ENCODE measurements at regions not wholly inside any gene's neighbourhood (a gene's known extent, or its start where the extent isn't known, plus 50 kb on each side); places are given as distances from the start of the nearest gene placed in this dataset.

DNA sequence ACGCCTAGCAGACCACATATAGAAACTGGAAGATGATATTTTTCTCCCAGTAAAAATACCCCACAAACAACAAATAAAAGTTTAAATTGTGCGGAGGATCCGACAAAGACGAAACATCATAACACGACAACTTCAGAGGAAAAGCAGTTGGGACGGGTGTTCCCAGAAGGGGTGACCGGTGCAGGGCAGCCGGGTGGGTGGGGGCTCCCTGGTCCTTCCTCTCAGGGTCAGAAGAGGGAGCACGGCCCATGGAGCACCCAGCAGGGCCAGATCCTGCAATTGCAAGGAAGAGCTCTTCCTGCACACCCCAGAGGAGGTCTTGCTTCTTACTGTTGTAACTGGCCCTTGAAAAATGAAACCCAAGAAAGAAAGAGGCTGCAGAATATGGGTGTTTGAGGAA is 608.5 kb upstream of the MKI67 start:
- TF ChIP-seq, protein P1, sequence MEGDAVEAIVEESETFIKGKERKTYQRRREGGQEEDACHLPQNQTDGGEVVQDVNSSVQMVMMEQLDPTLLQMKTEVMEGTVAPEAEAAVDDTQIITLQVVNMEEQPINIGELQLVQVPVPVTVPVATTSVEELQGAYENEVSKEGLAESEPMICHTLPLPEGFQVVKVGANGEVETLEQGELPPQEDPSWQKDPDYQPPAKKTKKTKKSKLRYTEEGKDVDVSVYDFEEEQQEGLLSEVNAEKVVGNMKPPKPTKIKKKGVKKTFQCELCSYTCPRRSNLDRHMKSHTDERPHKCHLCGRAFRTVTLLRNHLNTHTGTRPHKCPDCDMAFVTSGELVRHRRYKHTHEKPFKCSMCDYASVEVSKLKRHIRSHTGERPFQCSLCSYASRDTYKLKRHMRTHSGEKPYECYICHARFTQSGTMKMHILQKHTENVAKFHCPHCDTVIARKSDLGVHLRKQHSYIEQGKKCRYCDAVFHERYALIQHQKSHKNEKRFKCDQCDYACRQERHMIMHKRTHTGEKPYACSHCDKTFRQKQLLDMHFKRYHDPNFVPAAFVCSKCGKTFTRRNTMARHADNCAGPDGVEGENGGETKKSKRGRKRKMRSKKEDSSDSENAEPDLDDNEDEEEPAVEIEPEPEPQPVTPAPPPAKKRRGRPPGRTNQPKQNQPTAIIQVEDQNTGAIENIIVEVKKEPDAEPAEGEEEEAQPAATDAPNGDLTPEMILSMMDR (conservative IDR thresholded peaks at IDR 0.05): no peak
- peaks cover 11% of the 10 kb centered on the region for H3K4me1 Mint-ChIP-seq (ENCODE audit: unreplicated experiment)
- H3K36me3 Mint-ChIP-seq: no peaks in the 10 kb centered on the region
- peaks cover 8% of the 10 kb centered on the region for H3K27me3 Mint-ChIP-seq
- no peaks in the 10 kb centered on the region for H3K9me3 Mint-ChIP-seq
- no peak overlapping the region for H3K27ac Mint-ChIP-seq
- H3K4me3 Mint-ChIP-seq: no peak overlapping the region
- no peak for DNase-seq (ENCODE audit: extremely low spot score, unreplicated experiment)

DNA sequence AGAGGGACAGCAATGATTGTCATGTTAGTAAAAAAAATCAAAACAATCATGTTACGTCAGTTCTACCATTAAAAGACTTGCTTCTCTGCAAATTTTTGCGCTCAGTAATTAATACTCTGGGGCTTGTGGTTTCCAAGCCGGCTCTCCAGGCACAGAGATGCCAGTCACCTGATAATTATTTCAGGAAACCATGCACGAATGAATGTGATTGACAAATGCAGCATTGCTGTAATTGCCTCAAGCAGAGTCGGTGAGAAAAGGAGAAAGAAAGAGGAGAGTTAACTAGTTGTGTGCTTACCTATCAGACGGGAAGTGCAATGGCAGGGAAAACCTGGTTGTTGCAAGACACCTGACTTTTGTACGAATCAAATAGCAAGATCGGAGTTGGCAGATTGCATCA is 609.8 kb upstream of the MKI67 start:
- TF ChIP-seq, protein P1 (conservative IDR thresholded peaks at IDR 0.05): no peak
- no peak for DNase-seq (ENCODE audit: extremely low spot score, unreplicated experiment)
- peaks cover 9% of the 10 kb centered on the region for H3K27me3 Mint-ChIP-seq
- no peak overlapping the region for H3K27ac Mint-ChIP-seq
- H3K4me1 Mint-ChIP-seq (ENCODE audit: unreplicated experiment): peaks cover 15% of the 10 kb centered on the region
- no peak overlapping the region for H3K4me3 Mint-ChIP-seq
- no peaks in the 10 kb centered on the region for H3K36me3 Mint-ChIP-seq
- H3K9me3 Mint-ChIP-seq: no peaks in the 10 kb centered on the region

DNA sequence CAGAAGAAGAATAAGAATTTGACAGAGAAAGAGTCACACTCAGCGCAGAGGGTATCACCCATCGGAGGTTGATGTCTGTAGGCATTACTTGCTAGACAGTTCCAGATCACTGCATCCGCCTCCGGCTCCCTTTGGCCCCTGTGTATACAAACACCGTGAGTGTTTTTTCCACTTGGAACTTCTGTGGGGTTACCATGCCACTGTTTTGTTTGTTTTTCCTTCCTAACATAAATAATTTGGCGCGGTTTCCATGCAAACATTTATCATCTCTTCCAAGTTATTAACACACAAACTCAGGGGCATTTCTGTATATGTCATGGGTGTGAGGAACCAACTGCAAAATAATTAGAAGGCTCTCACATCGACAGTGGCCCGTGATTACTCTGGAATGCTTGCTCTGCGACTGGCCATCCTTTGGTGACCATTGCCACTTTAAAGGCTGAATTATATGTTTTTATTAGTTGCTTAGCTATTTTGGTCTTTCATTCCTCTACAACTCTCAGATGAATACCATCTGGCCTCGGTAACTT is 612.2 kb upstream of the MKI67 start:
- no peaks in the 10 kb centered on the region for H3K9me3 Mint-ChIP-seq
- no peak for DNase-seq (ENCODE audit: extremely low spot score, unreplicated experiment)
- TF ChIP-seq, protein P1 (conservative IDR thresholded peaks at IDR 0.05): no peak
- peaks cover 40% of the 10 kb centered on the region for H3K4me1 Mint-ChIP-seq (ENCODE audit: unreplicated experiment)
- H3K36me3 Mint-ChIP-seq: no peaks in the 10 kb centered on the region
- no peak overlapping the region for H3K4me3 Mint-ChIP-seq
- no peak overlapping the region for H3K27ac Mint-ChIP-seq
- H3K27me3 Mint-ChIP-seq: peaks cover 22% of the 10 kb centered on the region

DNA sequence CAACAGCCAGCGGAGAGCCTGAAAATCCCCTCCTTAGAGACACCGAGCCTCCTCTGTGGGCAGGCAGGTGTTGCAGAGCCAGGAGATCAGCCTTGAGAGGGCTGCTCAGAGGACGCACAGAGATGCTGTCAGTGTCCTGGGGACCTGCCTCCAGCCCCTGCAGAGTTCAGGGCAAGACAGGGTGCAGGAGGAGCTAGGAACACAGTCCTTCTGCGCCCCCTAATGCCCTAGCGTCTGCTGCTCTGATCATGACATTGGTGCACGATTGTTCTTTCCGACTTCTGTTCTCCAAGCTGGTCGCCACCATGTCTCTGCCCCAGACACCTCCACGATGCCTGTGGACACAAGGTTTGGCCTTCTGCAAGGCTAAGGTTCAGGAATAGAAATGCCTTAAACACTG is 613.7 kb upstream of the MKI67 start:
- Mint-ChIP-seq H3K27ac (no peak overlapping the region), H3K36me3 (no peaks in the 10 kb centered on the region), H3K9me3 (no peaks in the 10 kb centered on the region), H3K4me1 (ENCODE audit: unreplicated experiment) (peaks cover 37% of the 10 kb centered on the region), H3K27me3 (peaks cover 23% of the 10 kb centered on the region), H3K4me3 (no peak overlapping the region)
- TF ChIP-seq, protein P1 (conservative IDR thresholded peaks at IDR 0.05): no peak
- no peak for DNase-seq (ENCODE audit: extremely low spot score, unreplicated experiment)

DNA sequence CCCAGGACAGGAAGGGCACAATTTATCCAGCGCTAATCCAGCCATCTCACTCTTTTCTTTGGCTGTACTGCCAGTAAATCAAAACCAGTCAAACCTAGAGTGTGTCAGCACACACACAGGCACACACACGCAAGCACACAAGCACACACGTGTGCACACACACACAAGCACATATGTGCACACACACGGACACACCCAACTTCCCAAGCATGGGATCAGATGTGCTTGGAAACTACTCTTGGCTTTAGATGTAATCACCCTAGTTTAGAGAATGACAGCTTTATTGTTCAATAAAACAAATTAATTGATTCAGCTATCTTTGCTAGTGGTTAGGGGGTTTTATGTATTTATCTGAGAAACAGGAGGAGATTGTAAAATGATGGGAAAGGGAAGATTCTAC is 615.0 kb upstream of the MKI67 start:
- H3K36me3 Mint-ChIP-seq: no peaks in the 10 kb centered on the region
- TF ChIP-seq, protein P1 (conservative IDR thresholded peaks at IDR 0.05): no peak
- no peak for DNase-seq (ENCODE audit: extremely low spot score, unreplicated experiment)
- H3K27me3 Mint-ChIP-seq: peaks cover 34% of the 10 kb centered on the region
- H3K4me3 Mint-ChIP-seq: no peak overlapping the region
- H3K4me1 Mint-ChIP-seq (ENCODE audit: unreplicated experiment): peaks cover 37% of the 10 kb centered on the region
- no peak overlapping the region for H3K27ac Mint-ChIP-seq
- no peaks in the 10 kb centered on the region for H3K9me3 Mint-ChIP-seq

DNA sequence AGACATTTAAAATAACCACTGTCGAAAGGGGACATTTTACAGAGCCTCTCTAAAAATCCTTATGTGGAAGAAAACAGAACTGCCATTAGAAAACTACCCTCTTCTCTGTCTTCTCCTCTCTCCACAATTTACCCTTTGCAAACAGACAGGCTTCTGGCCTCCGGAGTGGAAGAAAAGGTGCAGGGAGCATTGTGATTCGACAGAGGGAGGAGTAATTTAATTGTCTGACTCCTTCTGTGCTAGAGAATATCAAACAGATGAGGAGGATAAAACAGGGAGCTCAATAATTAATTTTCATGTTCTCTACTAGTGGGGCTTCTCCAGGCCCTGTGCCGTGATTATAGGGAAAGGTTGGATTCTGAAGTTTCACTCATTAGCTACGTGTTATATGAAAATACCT is 615.5 kb upstream of the MKI67 start:
- Mint-ChIP-seq H3K4me3 (peak overlapping the region; percentile 31), H3K9me3 (no peaks in the 10 kb centered on the region), H3K4me1 (ENCODE audit: unreplicated experiment) (peaks cover 37% of the 10 kb centered on the region), H3K36me3 (no peaks in the 10 kb centered on the region), H3K27ac (no peak overlapping the region), H3K27me3 (peaks cover 34% of the 10 kb centered on the region)
- no peak for DNase-seq (ENCODE audit: extremely low spot score, unreplicated experiment)
- TF ChIP-seq, protein P1 (conservative IDR thresholded peaks at IDR 0.05): no peak

Data from type B pancreatic cell (in vitro differentiated cells).